HG02571 (cell line): ENCODE measurements at regions not wholly inside any gene's neighbourhood (a gene's known extent, or its start where the extent isn't known, plus 50 kb on each side); places are given as distances from the start of the nearest gene placed in this dataset.

ENCODE experiments used
- ATAC-seq: cut with Tn5 transposase; IDR thresholded peaks from one replicate; pipeline ENCODE4 v1.9.1; 2021; ENCODE audit warnings: mild to moderate bottlenecking, moderate library complexity; ENCODE audit not compliant: unreplicated experiment

- no peak for ATAC-seq
These were observed 182.5 kb downstream of the IRX5 start for GRCh38 chr16:55113210-55113609.

GRCh38 chr16:55115506-55115905 is 184.8 kb downstream of the IRX5 start:
- no peak for ATAC-seq

- ATAC-seq = no peak
These were observed 185.7 kb downstream of the IRX5 start for GRCh38 chr16:55116165-55116920.

- ATAC-seq = no peak
These were observed 188.1 kb downstream of the IRX5 start for GRCh38 chr16:55118701-55119260.

- ATAC-seq = no peak
These were observed 189.7 kb downstream of the IRX5 start for GRCh38 chr16:55120408-55120807.

DNA sequence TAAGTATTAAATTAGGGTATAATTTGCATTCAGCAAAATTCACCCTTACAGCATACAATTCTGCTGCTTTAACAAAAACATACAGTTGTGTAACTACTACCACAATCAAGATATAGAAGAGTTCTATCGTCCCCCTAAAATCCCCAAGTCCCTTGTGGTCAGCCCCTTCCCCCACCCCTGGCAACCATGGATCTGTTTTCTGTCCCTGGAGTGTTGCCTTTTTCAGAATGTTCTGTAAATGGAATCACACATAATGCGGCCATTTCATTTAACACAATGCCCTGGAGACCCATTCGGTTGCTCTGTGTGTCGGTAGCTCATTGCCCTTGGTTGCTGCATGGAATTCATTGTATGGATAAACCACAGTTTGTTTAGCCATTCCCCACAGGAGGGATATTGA is 190.2 kb downstream of the IRX5 start:
- ATAC-seq = no peak

DNA sequence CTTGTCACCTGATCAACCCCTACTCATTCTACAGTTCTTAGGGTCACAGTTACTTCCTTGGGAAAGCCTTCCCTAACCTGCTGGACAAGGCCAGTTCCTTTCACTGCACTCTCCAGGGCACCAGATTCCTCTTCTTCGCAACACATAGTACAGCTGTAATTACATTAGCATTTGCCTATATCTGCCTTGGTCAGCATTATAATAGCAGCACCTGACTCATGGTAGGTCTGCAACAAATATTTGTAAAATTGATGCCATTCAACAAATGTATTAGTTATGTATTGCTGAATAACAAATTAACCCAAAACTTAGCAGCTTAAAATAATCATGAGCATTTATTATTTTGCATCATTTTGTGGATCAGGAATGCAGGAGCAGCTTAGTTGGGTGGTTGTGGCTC is 193.0 kb downstream of the IRX5 start:
- no peak for ATAC-seq

- no peak for ATAC-seq
These were observed 195.2 kb downstream of the IRX5 start for GRCh38 chr16:55125818-55126385.

DNA sequence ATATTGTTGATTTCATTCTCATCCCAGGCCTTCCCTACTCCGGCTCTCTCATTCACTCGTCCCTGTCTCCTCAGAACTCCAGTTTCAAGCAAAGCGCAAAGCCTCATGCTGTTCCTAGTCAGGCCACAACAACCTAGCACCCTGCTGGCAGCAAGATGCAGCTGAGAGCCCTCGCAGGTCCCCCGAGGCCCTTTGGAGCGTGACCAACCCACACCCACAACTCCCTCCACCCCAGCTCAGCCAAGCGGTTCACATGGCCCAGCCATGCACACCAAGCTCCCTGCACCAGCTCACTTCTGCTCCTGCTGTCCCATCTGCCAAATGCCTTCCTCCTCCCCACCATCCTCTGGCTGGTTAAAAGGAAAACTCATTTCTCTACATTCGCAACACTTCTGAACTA is 195.8 kb downstream of the IRX5 start:
- no peak for ATAC-seq

DNA sequence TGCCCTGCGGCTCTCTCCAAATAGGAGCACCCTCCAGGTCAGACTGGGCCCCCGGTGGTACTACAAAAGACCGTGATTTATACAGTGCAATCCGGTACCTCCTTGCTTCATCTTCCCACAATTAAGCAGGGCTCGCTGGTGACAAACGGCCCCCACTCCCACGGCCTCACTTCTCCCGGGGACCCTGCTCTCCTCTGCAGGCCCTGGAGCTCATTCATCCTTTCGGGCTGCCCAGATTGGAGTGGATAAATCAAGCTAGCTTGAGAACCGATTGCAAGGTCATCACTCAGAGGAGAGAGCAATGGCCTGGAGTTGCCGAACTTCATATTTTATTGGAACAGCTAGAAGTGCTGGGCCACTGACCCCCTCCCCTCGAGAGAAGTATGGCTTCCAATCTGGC is 193.5 kb upstream of the IRX6 start:
- ATAC-seq = no peak

DNA sequence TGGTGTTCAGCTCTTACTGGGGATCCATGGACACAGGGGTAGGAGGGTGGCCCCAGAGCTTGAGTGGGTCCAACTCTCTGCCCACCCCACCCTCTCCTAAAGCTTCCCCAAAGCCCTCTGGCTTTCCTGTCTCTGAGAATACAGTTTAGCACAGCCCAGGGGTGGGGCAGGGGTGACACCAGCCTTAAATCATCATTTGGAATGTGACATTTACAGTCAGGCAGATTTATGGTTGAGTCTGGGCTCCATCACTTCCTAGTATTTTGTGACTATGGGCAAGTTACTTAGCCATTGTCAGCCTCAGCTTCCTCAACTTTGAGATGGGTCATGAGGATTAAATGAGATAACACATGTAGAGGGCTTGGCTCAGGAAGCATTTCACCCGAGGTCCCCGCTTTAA is 193.1 kb upstream of the IRX6 start:
- ATAC-seq = no peak

DNA sequence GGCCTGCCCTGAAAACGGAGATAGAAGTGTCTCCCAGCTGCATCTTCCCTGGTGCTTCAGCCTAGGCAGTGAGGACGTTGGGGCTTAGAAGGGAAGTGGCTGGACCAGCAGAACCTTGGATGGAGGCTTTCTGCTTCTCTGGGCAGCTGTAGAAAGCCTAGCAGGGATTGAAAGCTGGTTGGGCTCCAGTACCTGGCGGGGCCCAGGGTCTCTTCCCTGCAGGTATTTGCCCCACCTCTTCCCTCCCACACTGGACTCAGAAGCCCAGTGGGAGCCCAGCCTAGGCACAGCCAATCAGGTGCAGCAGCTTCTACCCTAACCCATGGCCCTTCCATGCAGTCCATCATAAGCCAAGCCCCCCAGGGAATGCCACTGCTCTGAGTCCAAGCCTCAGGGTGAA is 190.3 kb upstream of the IRX6 start:
- no peak for ATAC-seq

DNA sequence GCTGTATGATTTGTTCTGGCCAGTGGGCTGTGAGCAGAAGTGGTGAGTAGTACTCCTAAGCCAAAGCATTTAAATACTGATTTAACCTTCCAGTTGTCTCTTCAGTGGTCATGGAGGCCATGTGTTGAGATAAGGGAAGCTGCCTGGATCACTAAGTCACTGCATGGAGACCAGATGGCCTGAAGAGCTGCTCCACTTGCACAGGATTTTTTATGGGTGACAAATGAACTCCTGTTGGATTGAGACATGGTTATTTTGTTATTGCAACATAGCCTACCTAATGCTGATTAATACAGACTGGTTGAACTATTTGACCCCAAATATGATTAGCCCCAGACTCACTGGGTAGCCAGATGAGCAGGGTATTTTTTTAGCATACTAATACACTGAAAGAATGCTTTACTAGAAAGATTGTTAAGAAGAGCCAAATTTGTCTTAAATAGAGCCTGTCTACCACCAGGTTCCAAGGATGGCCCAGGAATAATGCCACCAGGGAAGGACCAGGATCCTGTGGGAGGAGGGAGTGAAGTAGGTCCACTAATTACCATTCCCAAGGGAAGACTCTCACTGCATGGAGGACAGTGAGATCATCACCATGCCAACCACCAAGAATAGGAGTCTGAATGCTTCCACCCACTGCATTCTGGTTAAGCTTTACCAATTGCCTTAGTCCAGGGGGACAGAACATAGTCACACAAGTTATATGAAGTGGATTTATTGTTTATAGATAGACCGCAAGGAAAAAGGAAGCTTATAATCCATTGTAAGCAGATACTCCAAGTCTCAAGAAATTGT is 187.4 kb upstream of the IRX6 start:
- no peak for ATAC-seq

DNA sequence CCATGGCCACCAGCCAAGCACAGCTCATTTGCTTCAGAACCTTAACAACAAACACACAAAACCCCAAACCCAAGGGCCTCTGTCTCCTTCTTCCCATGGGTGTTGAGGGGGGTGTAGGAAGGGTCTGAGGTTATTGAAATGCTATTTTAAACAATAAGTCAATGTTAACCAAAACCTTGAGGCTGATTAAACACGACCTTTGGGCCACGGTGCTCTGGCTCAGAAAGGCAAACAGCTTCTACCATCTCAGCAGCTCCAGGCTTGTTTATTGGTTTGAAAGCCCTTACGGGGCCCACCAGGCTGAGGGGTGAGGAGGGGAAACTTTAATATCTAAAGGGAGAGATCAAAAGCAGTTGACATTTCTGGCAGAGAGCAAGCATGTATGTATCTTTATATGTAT is 185.7 kb upstream of the IRX6 start:
- no peak for ATAC-seq

DNA sequence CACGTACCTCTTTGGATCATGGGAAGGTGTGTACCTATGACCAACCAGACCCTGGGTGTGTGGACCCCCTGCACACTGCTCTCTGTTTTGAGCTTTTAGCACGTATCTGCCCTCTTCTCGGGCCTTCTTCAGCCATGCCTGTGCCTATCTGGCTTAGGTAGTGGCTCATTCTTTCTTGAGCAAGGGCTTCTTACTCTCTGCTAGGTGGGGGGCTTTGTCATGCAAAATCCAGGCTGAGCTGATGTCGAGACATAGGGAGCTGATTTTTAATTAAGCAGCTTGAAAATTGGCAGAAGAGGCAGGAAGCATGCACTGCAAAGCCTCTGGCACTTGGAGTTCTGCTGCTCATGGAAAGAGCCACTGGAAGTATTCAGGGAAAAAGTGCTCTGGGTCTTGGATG is 181.6 kb upstream of the IRX6 start:
- no peak for ATAC-seq

- ATAC-seq = no peak
These were observed 179.4 kb upstream of the IRX6 start for GRCh38 chr16:55144651-55145050.

DNA sequence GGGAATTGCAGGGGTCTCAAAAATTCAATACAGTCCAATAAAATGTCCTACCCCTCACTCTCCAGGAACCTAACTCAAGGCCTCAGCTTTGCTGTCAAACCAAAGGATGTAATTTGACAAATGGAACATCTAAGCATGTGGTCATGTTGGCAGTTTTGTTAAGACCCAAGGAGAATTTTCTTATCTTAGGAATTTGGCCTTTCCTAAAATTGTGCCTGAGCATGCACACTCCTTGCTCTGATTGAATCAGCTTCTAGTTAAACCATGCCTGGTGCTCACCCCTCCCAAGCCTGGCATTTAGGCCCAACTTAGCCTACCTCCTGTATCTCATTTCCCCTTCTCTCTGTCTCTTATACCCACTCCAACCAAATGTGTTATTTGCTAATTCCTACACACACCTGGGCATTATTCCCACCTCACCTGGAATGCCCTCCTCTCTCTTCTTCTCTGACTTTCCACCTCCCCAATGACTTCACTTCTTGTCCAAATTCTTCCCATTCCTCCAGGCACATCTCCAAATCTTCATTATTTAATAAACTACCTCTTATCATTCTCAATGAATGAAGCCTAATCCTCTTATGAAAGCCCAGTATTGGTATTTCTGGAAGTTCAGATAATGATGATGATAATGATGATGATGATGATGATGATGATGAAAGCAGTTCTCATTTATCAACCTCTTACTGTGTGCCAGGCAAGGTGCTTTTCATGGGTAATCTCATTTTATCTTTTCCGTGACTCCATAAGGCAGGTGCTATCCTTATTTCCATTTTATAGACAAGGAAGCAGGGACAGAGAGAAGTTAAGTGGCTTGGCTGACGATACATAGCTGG is 178.0 kb upstream of the IRX6 start:
- no peak for ATAC-seq

- ATAC-seq = no peak
These were observed 177.0 kb upstream of the IRX6 start for GRCh38 chr16:55146966-55147365.

- no peak for ATAC-seq
These were observed 176.6 kb upstream of the IRX6 start for GRCh38 chr16:55147396-55147795.

DNA sequence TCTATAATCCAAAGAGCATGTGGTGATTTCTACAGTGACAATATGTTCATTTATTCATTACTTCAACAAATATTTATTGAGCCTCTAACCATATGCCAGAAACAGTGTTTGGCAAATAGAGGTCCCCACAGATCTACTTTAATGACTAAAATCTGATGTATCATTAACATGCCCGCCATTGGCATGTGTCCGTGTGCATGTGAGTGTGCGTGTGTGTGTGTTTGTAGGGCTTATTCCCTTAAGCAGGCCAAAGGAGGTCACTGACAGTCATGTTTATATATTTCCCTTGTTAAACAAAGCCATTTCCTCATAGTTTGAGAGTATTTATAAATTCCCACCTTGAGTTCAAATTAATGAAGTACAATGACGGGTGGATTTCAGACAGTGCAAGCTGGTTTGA is 174.4 kb upstream of the IRX6 start:
- ATAC-seq = no peak
